Neuronal stem cell (in vitro differentiated cells): ENCODE measurements at regions not wholly inside any gene's neighbourhood (a gene's known extent, or its start where the extent isn't known, plus 50 kb on each side); places are given as distances from the start of the nearest gene placed in this dataset.
A peak's percentile ranks its signal among the peaks of the same experiment; 100 is the strongest.

Experiments
- DNase-seq: peaks from one replicate; pipeline ENCODE4 v3.0.0-alpha.2; 2013; ENCODE audit warnings: low spot score
- H2AFZ ChIP-seq: one replicate; pipeline ENCODE4 v1.6.1; 2013; ENCODE audit warnings: mild to moderate bottlenecking, low read length, inconsistent platforms
- H2AK5ac ChIP-seq: 2 replicates; pipeline ENCODE4 v1.6.1; 2013; ENCODE audit warnings: low read depth, mild to moderate bottlenecking, inconsistent platforms, low read length, moderate library complexity, mixed read lengths
- H2BK120ac ChIP-seq: 2 replicates; pipeline ENCODE4 v1.6.1; 2013; ENCODE audit warnings: low read depth, mild to moderate bottlenecking, inconsistent platforms, low read length, moderate library complexity, mixed read lengths
- H2BK12ac ChIP-seq: one replicate; pipeline ENCODE4 v1.6.1; 2013; ENCODE audit warnings: low read length, inconsistent platforms
- H2BK15ac ChIP-seq: 2 replicates; pipeline ENCODE4 v1.6.1; 2013; ENCODE audit warnings: mild to moderate bottlenecking, low read length, inconsistent platforms, mixed read lengths
- H2BK5ac ChIP-seq: one replicate; pipeline ENCODE4 v1.6.1; 2013; ENCODE audit warnings: inconsistent platforms, mild to moderate bottlenecking, low read length, moderate library complexity
- H3K14ac ChIP-seq: one replicate; pipeline ENCODE4 v1.6.1; 2013; ENCODE audit warnings: low read length, inconsistent platforms
- H3K18ac ChIP-seq: 2 replicates; pipeline ENCODE4 v1.6.1; 2013; ENCODE audit warnings: low read length, inconsistent platforms
- H3K23ac ChIP-seq: 2 replicates; pipeline ENCODE4 v1.6.1; 2013; ENCODE audit warnings: low read depth, mild to moderate bottlenecking, mixed read lengths, low read length, inconsistent platforms; ENCODE audit not compliant: poor library complexity
- H3K27ac ChIP-seq: replicated peaks from 3 replicates; pipeline ENCODE4 v1.5.1; 2013; ENCODE audit warnings: low read length, inconsistent platforms
- H3K27me3 ChIP-seq, 3 experiments: 2 replicates each; pipeline ENCODE4 v1.6.1; 2013; ENCODE audit warnings: low read length in 3 of 3, mild to moderate bottlenecking in 2 of 3, inconsistent platforms in 1 of 3, low read depth in 1 of 3, mixed read lengths in 1 of 3, moderate library complexity in 1 of 3; ENCODE audit not compliant: control insufficient read depth in 3 of 3, insufficient read depth in 3 of 3
- H3K36me3 ChIP-seq, 2 donors: replicated peaks in 1 of 2; 2 replicates each; pipeline ENCODE4 v1.6.1; 2013; ENCODE audit warnings: low read length in 2 of 2; ENCODE audit not compliant: control insufficient read depth in 2 of 2, insufficient read depth in 2 of 2
- H3K4ac ChIP-seq: 2 replicates; pipeline ENCODE4 v1.6.1; 2013; ENCODE audit warnings: inconsistent platforms, mild to moderate bottlenecking, low read length, moderate library complexity
- H3K4me1 ChIP-seq, 2 donors: 1 replicate in 1 of 2; 2 replicates in 1 of 2; pipeline ENCODE4 v1.6.1; 2013; ENCODE audit warnings: low read length in 2 of 2, low read depth in 1 of 2; ENCODE audit not compliant: control insufficient read depth in 2 of 2, insufficient read depth in 1 of 2
- H3K4me2 ChIP-seq: one replicate; pipeline ENCODE4 v1.6.1; 2013; ENCODE audit warnings: mild to moderate bottlenecking, low read length, inconsistent platforms; ENCODE audit not compliant: insufficient read depth, poor library complexity, severe bottlenecking
- H3K4me3 ChIP-seq, 2 donors: 2 replicates each; pipeline ENCODE4 v1.5.1; 2013; ENCODE audit warnings: low read length in 2 of 2, mild to moderate bottlenecking in 2 of 2, inconsistent platforms in 1 of 2, moderate library complexity in 1 of 2
- H3K79me1 ChIP-seq: one replicate; pipeline ENCODE4 v1.6.1; 2013; ENCODE audit warnings: low read depth, mild to moderate bottlenecking, inconsistent platforms, low read length, moderate library complexity
- H3K9ac ChIP-seq: one replicate; pipeline ENCODE4 v1.6.1; 2013; ENCODE audit warnings: mild to moderate bottlenecking, low read depth, low read length, inconsistent platforms; ENCODE audit not compliant: poor library complexity
- H3K9me3 ChIP-seq, 2 donors: replicated peaks in 1 of 2; 2 replicates each; pipeline versions ENCODE3 to v1.6.1; 2013; ENCODE audit warnings: low read length in 2 of 2, mild to moderate bottlenecking in 2 of 2, inconsistent platforms in 1 of 2, low read depth in 1 of 2, mixed read lengths in 1 of 2, moderate library complexity in 1 of 2; ENCODE audit not compliant: control insufficient read depth in 2 of 2, insufficient read depth in 1 of 2
- H4K8ac ChIP-seq: one replicate; pipeline ENCODE4 v1.6.1; 2013; ENCODE audit warnings: low read depth, mild to moderate bottlenecking, inconsistent platforms, low read length, moderate library complexity
- H4K91ac ChIP-seq: one replicate; pipeline ENCODE4 v1.6.1; 2013; ENCODE audit warnings: low read length, low read depth, mild to moderate bottlenecking, inconsistent platforms; ENCODE audit not compliant: poor library complexity
- WGBS, 2 donors: extraction: QIAGEN DNeasy Blood & Tissue Kit; methylation state at CpG; one replicate each; pipeline ENCODE4 v1.1.7; 2013; ENCODE audit warnings: missing lambda C conversion rate in 2 of 2, mixed read lengths in 1 of 2; ENCODE audit not compliant: insufficient read length in 2 of 2, insufficient replicate concordance in 1 of 2; ENCODE audit errors: extremely low coverage in 2 of 2; 5-methylcytosine and 5-hydroxymethylcytosine counted together

GRCh38 chr1:238187575-238187949, 296.8 kb upstream of the ZP4 start:
- Histone ChIP-seq H2AK5ac (no peak overlapping the region), H2AFZ (no peak overlapping the region), H3K9ac (no peak overlapping the region), H3K9me3 (no peaks in the 10 kb centered on the region), H3K27me3 (no peaks in the 10 kb centered on the region), H3K4me2 (no peak overlapping the region), H4K91ac (no peak overlapping the region), H3K4me1 (no peaks in the 10 kb centered on the region), H3K36me3 (no peaks in the 10 kb centered on the region), H2BK12ac (no peak overlapping the region), H3K27ac (no peak overlapping the region), H3K23ac (no peak overlapping the region), H3K4me3 (no peak overlapping the region), H3K79me1 (no peaks in the 10 kb centered on the region), H3K14ac (no peak overlapping the region), H2BK5ac (no peak overlapping the region), H2BK15ac (no peak overlapping the region), H2BK120ac (no peak overlapping the region), H4K8ac (no peak overlapping the region), H3K18ac (no peak overlapping the region), H3K4ac (no peak overlapping the region)
- WGBS, 2 donors = no CpG with 5 or more reads among the region's 3 CpGs
- no peak for DNase-seq

GRCh38 chr1:238186887-238187574, 296.3 kb upstream of the ZP4 start:
- H4K8ac ChIP-seq = no peak overlapping the region
- H3K79me1 ChIP-seq = no peaks in the 10 kb centered on the region
- H4K91ac ChIP-seq = no peak overlapping the region
- no peak overlapping the region for H2BK15ac ChIP-seq
- H3K4me3 ChIP-seq = no peak overlapping the region
- WGBS, 2 donors = no CpG with 5 or more reads among the region's 4 CpGs
- H3K9ac ChIP-seq = no peak overlapping the region
- no peak overlapping the region for H3K27ac ChIP-seq
- no peak overlapping the region for H2AFZ ChIP-seq
- no peak overlapping the region for H3K23ac ChIP-seq
- no peak overlapping the region for H2BK12ac ChIP-seq
- H2AK5ac ChIP-seq = no peak overlapping the region
- H3K14ac ChIP-seq = no peak overlapping the region
- H3K4me2 ChIP-seq = no peak overlapping the region
- H2BK120ac ChIP-seq = no peak overlapping the region
- no peak overlapping the region for H2BK5ac ChIP-seq
- no peaks in the 10 kb centered on the region for H3K27me3 ChIP-seq
- no peak for DNase-seq
- no peak overlapping the region for H3K18ac ChIP-seq
- H3K9me3 ChIP-seq = peaks cover 0 to 3% of the 10 kb centered on the region in 2 donors
- H3K36me3 ChIP-seq = no peaks in the 10 kb centered on the region
- H3K4ac ChIP-seq = no peak overlapping the region
- H3K4me1 ChIP-seq = no peaks in the 10 kb centered on the region

DNA sequence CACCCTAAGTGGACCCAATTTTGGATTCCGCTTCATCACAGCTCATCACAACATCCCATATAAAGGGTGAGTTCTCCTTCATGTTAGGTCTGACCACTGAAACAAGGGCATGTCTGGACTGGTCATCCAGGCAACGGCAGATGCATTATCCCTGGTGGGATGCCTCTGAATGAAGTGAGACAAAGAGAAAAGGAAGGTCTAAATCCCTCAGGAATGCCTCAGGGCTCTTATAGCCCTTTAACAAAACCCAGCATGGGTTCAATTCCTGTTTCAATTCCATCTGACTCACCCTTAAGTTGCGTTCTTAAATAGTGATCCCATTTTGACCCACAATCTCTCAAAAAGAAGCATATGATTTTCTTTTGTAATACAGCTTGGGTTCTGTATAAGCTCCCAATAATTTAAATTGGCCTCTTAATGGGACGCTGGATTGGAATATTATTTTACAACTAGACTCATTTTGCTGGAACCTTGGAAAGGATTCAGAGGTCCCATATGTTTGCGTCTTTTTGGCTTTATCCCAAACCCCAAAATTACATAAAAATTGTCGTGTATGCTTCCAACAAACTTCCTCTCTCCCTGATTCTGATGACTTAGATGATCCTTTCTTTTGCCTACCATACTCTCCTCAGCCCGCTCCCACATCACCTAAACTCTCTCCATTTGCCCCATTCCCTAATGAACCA, 287.4 kb upstream of the ZP4 start:
- Histone ChIP-seq H3K9ac (no peak overlapping the region), H2BK120ac (no peak overlapping the region), H3K18ac (no peak overlapping the region), H3K27ac (peak overlapping the region; percentile 55), H3K79me1 (no peaks in the 10 kb centered on the region), H3K14ac (no peak overlapping the region), H3K4ac (no peak overlapping the region), H4K91ac (no peak overlapping the region), H3K4me3 (no peak overlapping the region), H3K9me3 (peaks cover 2 to 6% of the 10 kb centered on the region in 2 donors), H3K4me1 (peaks cover 9 to 11% of the 10 kb centered on the region in 2 donors), H3K36me3 (peaks cover 0 to 1% of the 10 kb centered on the region in 2 donors), H2BK5ac (no peak overlapping the region), H2BK12ac (no peak overlapping the region), H3K23ac (no peak overlapping the region), H4K8ac (no peak overlapping the region), H2BK15ac (no peak overlapping the region), H2AK5ac (no peak overlapping the region), H3K4me2 (no peak overlapping the region), H2AFZ (peak overlapping the region; percentile 5), H3K27me3 (no peaks in the 10 kb centered on the region)
- peak; percentile 79 for DNase-seq
- no CpG with 5 or more reads among the region's 7 CpGs for WGBS, 2 donors

DNA sequence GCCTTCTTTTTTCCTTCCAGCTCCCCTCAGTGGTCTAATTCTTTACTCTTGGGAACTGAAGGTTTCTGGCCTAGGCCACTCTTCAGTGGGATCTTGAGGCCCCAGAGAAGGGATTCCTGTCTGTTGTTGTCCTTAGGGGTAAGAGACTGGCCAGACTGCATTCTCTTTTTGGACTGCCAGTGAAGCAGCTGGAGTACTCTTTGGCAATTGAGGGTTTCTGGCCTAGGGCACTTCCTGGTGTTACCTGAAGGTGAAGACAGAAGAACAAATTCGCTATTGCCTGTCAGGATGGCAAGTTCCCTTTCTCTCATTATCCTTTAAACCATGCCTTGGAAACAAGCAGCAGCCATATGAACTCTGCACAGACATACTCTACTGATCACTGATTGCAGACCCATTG, 286.6 kb upstream of the ZP4 start:
- Histone ChIP-seq H3K9me3 (peaks cover 2 to 6% of the 10 kb centered on the region in 2 donors), H2AK5ac (no peak overlapping the region), H2BK120ac (no peak overlapping the region), H2BK15ac (no peak overlapping the region), H3K79me1 (no peaks in the 10 kb centered on the region), H3K18ac (peak overlapping the region; percentile 11), H3K9ac (no peak overlapping the region), H3K4me2 (no peak overlapping the region), H3K36me3 (peaks cover 0 to 1% of the 10 kb centered on the region in 2 donors), H4K91ac (no peak overlapping the region), H3K4ac (no peak overlapping the region), H2BK5ac (peak overlapping the region; percentile 43), H3K27ac (peak overlapping the region; percentile 43), H4K8ac (no peak overlapping the region), H2AFZ (peak overlapping the region; percentile 5), H3K4me3 (no peak overlapping the region), H3K23ac (no peak overlapping the region), H3K27me3 (no peaks in the 10 kb centered on the region), H2BK12ac (no peak overlapping the region), H3K14ac (no peak overlapping the region), H3K4me1 (peaks cover 9 to 11% of the 10 kb centered on the region in 2 donors)
- DNase-seq = no peak
- WGBS, 2 donors = no CpG with 5 or more reads among the region's 1 CpG
